Upper lobe of right lung (tissue), 1 donor: ENCODE measurements at regions not wholly inside any gene's neighbourhood (a gene's known extent, or its start where the extent isn't known, plus 50 kb on each side); places are given as distances from the start of the nearest gene placed in this dataset.

Experiments
- ATAC-seq: fragments of 200-7000 bp; cut with Tn5 transposase; one replicate; pipeline ENCODE4 v1.9.1; 2020; ENCODE audit warnings: mild to moderate bottlenecking, moderate library complexity
- DNase-seq: peaks from one replicate; pipeline ENCODE4 v3.0.0-alpha.2; 2020
- H3K27ac ChIP-seq: fragments of 200-600 bp; one replicate; pipeline ENCODE4 v1.8.0; 2022
- H3K27me3 ChIP-seq: fragments of 200-600 bp; one replicate; pipeline ENCODE4 v1.8.0; 2022; ENCODE audit warnings: mild to moderate bottlenecking
- H3K36me3 ChIP-seq: fragments of 200-600 bp; one replicate; pipeline ENCODE4 v1.8.0; 2022
- H3K4me1 ChIP-seq: fragments of 200-600 bp; one replicate; pipeline ENCODE4 v1.8.0; 2022
- H3K4me3 ChIP-seq: fragments of 200-600 bp; one replicate; pipeline ENCODE4 v1.8.0; 2022; ENCODE audit warnings: mild to moderate bottlenecking
- H3K9me3 ChIP-seq: fragments of 200-600 bp; one replicate; pipeline ENCODE4 v1.8.0; 2022
- intact Hi-C: fragments of 100-400 bp; cut with DNase I; formaldehyde crosslinking; loops from one replicate; pipeline ENCODE4 v1.11.0; 2022
- TF ChIP-seq, protein P1 (sequence below): fragments of 200-600 bp; IDR thresholded peaks from one replicate; pipeline ENCODE4 v1.8.0; 2022; ENCODE audit warnings: antibody characterized with exemption
- donor health status: DM: no; HTN: yes; CAD: no; lungs with severe emphysema.

DNA sequence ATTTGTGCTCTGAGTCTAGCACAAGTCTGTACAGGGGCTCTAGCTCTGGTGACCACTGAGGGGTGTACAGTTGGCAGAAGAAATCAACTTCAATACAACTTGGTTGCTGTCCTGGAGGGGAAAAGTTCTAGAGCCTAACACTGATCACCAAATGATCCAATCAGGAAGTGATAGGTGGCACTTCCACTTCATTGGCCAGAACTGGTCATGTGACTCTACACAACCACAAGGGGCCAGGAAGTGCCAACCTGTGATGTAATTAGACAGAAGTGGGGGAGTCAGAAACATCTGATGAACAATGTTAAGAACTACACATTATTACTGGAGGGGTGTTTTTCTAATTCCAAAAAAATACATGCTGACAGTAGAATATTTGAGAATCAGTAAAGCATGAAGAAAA is 401.6 kb downstream of the VRK1 start:
- Histone ChIP-seq H3K4me1 (no peaks in the 10 kb centered on the region), H3K36me3 (no peaks in the 10 kb centered on the region), H3K9me3 (no peaks in the 10 kb centered on the region), H3K4me3 (no peak overlapping the region), H3K27me3 (no peaks in the 10 kb centered on the region), H3K27ac (no peak overlapping the region)
- TF ChIP-seq, protein P1, sequence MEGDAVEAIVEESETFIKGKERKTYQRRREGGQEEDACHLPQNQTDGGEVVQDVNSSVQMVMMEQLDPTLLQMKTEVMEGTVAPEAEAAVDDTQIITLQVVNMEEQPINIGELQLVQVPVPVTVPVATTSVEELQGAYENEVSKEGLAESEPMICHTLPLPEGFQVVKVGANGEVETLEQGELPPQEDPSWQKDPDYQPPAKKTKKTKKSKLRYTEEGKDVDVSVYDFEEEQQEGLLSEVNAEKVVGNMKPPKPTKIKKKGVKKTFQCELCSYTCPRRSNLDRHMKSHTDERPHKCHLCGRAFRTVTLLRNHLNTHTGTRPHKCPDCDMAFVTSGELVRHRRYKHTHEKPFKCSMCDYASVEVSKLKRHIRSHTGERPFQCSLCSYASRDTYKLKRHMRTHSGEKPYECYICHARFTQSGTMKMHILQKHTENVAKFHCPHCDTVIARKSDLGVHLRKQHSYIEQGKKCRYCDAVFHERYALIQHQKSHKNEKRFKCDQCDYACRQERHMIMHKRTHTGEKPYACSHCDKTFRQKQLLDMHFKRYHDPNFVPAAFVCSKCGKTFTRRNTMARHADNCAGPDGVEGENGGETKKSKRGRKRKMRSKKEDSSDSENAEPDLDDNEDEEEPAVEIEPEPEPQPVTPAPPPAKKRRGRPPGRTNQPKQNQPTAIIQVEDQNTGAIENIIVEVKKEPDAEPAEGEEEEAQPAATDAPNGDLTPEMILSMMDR = no peak
- ATAC-seq = no peak
- intact Hi-C loops = no loop called here
- DNase-seq = no peak

DNA sequence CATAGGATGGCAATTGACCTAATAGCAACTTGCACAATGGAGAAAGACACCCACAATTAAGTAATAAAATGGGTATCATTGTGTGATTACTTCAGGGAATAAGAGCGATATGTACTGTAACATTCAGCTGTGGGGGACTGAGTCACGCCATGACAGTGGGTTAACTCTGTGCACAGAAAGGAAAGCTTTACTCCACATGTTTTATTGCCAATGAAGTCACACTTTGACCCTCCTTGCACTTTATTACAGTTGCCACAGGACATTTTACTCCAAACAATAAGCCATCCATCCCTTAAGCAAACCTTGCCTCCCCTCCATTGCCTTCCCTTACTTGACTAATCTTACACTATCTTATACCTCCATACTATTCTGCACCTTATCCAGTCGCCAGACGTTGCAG is 403.1 kb downstream of the VRK1 start:
- H3K27me3 ChIP-seq = no peaks in the 10 kb centered on the region
- no peak for ATAC-seq
- TF ChIP-seq, protein P1 = no peak
- no peak overlapping the region for H3K27ac ChIP-seq
- intact Hi-C loops = no loop called here
- no peaks in the 10 kb centered on the region for H3K9me3 ChIP-seq
- H3K4me3 ChIP-seq = no peak overlapping the region
- DNase-seq = no peak
- no peaks in the 10 kb centered on the region for H3K36me3 ChIP-seq
- no peaks in the 10 kb centered on the region for H3K4me1 ChIP-seq

DNA sequence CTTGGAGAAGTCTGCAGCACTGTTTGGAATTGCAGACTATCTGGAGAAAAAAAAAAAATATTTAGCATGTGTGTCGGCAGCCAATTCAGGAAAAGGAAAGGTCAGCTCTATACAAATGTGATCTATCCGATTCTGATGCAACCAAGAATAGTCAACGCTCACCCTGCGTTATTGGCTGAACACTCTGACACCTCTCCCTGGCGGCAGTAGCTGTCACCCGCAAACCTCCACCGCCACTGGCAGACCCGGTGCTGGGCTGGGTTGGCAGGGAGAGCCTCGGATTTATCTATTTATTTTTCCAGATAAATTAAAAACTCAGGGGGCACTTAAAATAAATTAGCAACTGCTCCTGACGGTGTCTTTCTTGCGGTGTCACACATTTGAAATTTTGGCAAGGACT is 409.7 kb downstream of the VRK1 start:
- intact Hi-C loops = no loop called here
- H3K4me3 ChIP-seq = no peak overlapping the region
- H3K4me1 ChIP-seq = no peaks in the 10 kb centered on the region
- DNase-seq = no peak
- no peak for ATAC-seq
- TF ChIP-seq, protein P1 = no peak
- no peaks in the 10 kb centered on the region for H3K36me3 ChIP-seq
- H3K9me3 ChIP-seq = no peaks in the 10 kb centered on the region
- H3K27me3 ChIP-seq = peaks cover 9% of the 10 kb centered on the region
- no peak overlapping the region for H3K27ac ChIP-seq

DNA sequence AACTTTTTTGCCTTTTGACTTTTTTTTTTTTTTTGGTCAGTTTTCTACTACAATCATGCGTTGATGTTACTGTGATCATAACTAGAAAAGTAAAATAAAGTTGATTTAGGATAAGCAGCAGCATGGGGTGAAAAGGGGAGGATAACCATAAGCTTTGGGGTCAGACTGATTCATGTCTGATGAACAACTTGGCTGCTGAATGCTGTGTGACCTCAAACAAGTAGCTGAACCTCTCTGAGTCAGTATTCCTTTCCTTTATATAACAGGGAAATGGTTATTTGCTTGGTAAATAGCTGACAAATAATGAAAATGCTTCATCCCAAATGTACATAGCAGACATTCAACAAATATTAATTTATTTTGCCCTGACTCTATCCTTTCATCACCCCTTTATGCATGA is 413.0 kb downstream of the VRK1 start:
- no peaks in the 10 kb centered on the region for H3K4me1 ChIP-seq
- TF ChIP-seq, protein P1 = no peak
- no peak overlapping the region for H3K4me3 ChIP-seq
- H3K27ac ChIP-seq = no peak overlapping the region
- DNase-seq = no peak
- H3K9me3 ChIP-seq = no peaks in the 10 kb centered on the region
- intact Hi-C loops = no loop called here
- H3K27me3 ChIP-seq = peaks cover 16% of the 10 kb centered on the region
- ATAC-seq = no peak
- no peaks in the 10 kb centered on the region for H3K36me3 ChIP-seq

DNA sequence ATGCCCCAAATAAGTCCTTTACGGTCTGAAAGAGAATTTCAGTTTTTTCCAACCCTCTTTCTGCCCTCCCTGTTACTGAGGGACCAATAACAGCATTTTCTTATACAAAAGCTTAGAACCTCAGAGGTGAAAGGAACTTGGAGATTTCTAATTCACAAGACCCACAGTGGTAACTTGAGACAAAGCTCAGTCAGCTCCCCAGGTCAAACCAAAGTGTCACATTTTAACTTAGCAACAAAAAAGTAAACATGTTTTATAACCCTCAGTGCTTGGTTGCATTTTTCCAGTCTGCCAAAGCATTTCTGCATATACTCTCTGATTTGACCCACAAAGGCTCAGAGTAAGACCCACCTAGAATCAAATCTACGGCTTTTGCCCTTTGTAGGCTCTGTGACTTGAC is 415.2 kb downstream of the VRK1 start:
- no peak for ATAC-seq
- intact Hi-C loops = no loop called here
- Histone ChIP-seq H3K27me3 (peaks cover 16% of the 10 kb centered on the region), H3K27ac (no peak overlapping the region), H3K36me3 (no peaks in the 10 kb centered on the region), H3K9me3 (no peaks in the 10 kb centered on the region), H3K4me3 (no peak overlapping the region), H3K4me1 (no peaks in the 10 kb centered on the region)
- DNase-seq = no peak
- TF ChIP-seq, protein P1 = no peak

DNA sequence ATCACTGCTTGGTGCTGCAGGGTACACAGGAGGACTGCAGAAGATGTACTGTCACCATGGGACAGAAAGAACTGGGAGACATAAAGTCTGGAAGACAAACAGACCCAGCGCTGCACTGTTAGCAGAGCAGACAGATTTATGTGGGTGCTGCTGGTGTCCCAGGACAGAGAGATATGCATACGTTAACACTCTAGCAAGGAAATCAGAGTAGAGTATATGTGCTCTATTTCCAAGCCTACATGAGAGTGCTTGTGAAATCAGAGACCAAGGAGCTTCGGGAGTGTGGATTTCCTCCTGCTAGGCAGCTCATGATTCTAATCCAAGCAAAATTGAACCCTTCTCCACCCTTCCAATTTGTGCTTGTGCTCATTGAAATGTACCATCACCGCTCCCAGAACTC is 416.5 kb downstream of the VRK1 start:
- no peak for ATAC-seq
- no peaks in the 10 kb centered on the region for H3K4me1 ChIP-seq
- H3K27ac ChIP-seq = no peak overlapping the region
- no peaks in the 10 kb centered on the region for H3K36me3 ChIP-seq
- intact Hi-C loops = no loop called here
- H3K4me3 ChIP-seq = no peak overlapping the region
- DNase-seq = no peak
- no peaks in the 10 kb centered on the region for H3K9me3 ChIP-seq
- peaks cover 20% of the 10 kb centered on the region for H3K27me3 ChIP-seq
- TF ChIP-seq, protein P1 = no peak
